Stomach (tissue), 8 donors: ENCODE measurements at regions not wholly inside any gene's neighbourhood (a gene's known extent, or its start where the extent isn't known, plus 50 kb on each side); places are given as distances from the start of the nearest gene placed in this dataset.

Experiments
- DNase-seq, 2 donors: peaks; one replicate each; pipeline versions ENCODE4 v3.0.0 to v3.0.0-alpha.2; 2013 to 2019
- H3K27ac ChIP-seq, 5 donors: fragments of 200-600 bp in 4 of 5; sonication (generic) in 4 of 5; one replicate each; pipeline ENCODE4 v1.5.1; 2013 to 2019; ENCODE audit warnings: mild to moderate bottlenecking in 1 of 5, moderate library complexity in 1 of 5
- H3K27me3 ChIP-seq, 3 donors: fragments of 200-600 bp; sonication (generic); one replicate each; pipeline ENCODE4 v1.5.1; 2017 to 2019; ENCODE audit warnings: mixed run types in 1 of 3
- H3K36me3 ChIP-seq, 4 donors: fragments of 200-600 bp; sonication (generic); 1 replicate in 3 of 4; 2 replicates in 1 of 4; pipeline ENCODE4 v1.5.1; 2016 to 2019
- H3K4me1 ChIP-seq, 4 donors: fragments of 200-600 bp; sonication (generic); one replicate each; pipeline ENCODE4 v1.5.1; 2016 to 2019
- H3K4me3 ChIP-seq, 4 donors: fragments of 200-600 bp; sonication (generic) in 3 of 4; one replicate each; pipeline ENCODE4 v1.5.1; 2016 to 2019; ENCODE audit warnings: mild to moderate bottlenecking in 1 of 4
- H3K9me3 ChIP-seq, 4 donors: fragments of 200-600 bp; sonication (generic); one replicate each; pipeline ENCODE4 v1.5.1; 2016 to 2019
- CTCF ChIP-seq, 7 experiments: fragments of 450-650 bp in 4 of 7; fragments of 200-600 bp in 3 of 7; sonication (generic) in 3 of 7; IDR thresholded peaks; one replicate each; pipeline ENCODE4 v1.5.1; 2016 to 2019; ENCODE audit warnings: antibody characterized with exemption in 7 of 7, control low read depth in 2 of 7, mild to moderate bottlenecking in 1 of 7
- EP300 ChIP-seq: sonication (generic); formaldehyde crosslinking; IDR thresholded peaks from one replicate; pipeline ENCODE4 v1.6.1; 2017; ENCODE audit warnings: antibody characterized with exemption
- POLR2A ChIP-seq, 4 donors: fragments of 450-650 bp; IDR thresholded peaks; one replicate each; pipeline ENCODE4 v1.6.1; 2016; ENCODE audit warnings: antibody characterized with exemption in 4 of 4, control low read depth in 2 of 4, mild to moderate bottlenecking in 1 of 4, moderate library complexity in 1 of 4
- POLR2AphosphoS5 ChIP-seq, 3 donors: sonication (generic); formaldehyde crosslinking; IDR thresholded peaks; one replicate each; pipeline ENCODE4 v1.6.1; 2016; ENCODE audit warnings: antibody characterized with exemption in 3 of 3
- WGBS, 5 donors: extraction: QIAGEN DNeasy Blood & Tissue Kit in 3 of 5; methylation state at CpG; one replicate each; pipeline versions ENCODE4 v1.1.5 to v1.1.7; 2013 to 2018; 5-methylcytosine and 5-hydroxymethylcytosine counted together
- intact Hi-C: fragments of 100-400 bp; cut with DNase I; formaldehyde crosslinking; loops from one replicate; pipeline ENCODE4 v1.15.1; 2023; ENCODE audit warnings: low total_unique reads
- donor health status: healthy with polysubstance abuse.
- donor health status: Bipolar disorder and iron deficiency.
- donor health status: healthy.

- H3K27me3 ChIP-seq, result no peaks in the 10 kb centered on the region
- intact Hi-C loops, result no loop called here
- H3K27ac ChIP-seq, result no peak overlapping the region
- no peaks in the 10 kb centered on the region for H3K36me3 ChIP-seq
- no peaks in the 10 kb centered on the region for H3K9me3 ChIP-seq
- no peak overlapping the region for H3K4me3 ChIP-seq
- H3K4me1 ChIP-seq, result no peaks in the 10 kb centered on the region
- no peak for TF ChIP-seq POLR2A (IDR thresholded peaks at IDR 0.05)
- TF ChIP-seq CTCF (IDR thresholded peaks at IDR 0.05), result no peak
- TF ChIP-seq EP300, result no peak
- no peak for TF ChIP-seq POLR2AphosphoS5 (IDR thresholded peaks at IDR 0.05)
- no peak for DNase-seq
Measured at GRCh38 chr13:103961129-103961528, 894.9 kb upstream of the SLC10A2 start.

DNA sequence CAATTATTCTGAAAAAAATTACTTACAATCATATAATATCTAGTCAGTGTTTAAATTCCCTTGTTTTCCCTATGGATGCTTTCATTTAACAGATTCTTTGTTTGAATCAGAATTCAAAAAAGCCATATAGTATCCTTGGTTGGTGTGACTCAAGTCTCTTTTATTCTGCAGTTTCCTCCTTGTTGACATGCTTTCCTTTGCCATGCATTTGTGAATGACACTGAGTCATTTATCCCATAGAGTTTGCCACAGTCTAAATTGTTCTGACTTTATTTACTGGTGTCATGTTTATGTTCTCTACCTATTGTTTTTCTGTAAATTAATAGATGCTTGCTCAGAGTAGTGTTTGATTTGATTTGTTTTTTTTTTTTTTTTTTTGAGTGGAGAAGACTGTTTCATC is 893.8 kb upstream of the SLC10A2 start:
- no peaks in the 10 kb centered on the region for H3K36me3 ChIP-seq
- H3K4me3 ChIP-seq, result no peak overlapping the region
- DNase-seq, result no peak
- TF ChIP-seq CTCF (IDR thresholded peaks at IDR 0.05) (no peak), EP300 (no peak), POLR2AphosphoS5 (IDR thresholded peaks at IDR 0.05) (no peak), POLR2A (IDR thresholded peaks at IDR 0.05) (no peak)
- no peak overlapping the region for H3K27ac ChIP-seq
- H3K27me3 ChIP-seq, result no peaks in the 10 kb centered on the region
- intact Hi-C loops, result no loop called here
- H3K4me1 ChIP-seq, result no peaks in the 10 kb centered on the region
- no peaks in the 10 kb centered on the region for H3K9me3 ChIP-seq

DNA sequence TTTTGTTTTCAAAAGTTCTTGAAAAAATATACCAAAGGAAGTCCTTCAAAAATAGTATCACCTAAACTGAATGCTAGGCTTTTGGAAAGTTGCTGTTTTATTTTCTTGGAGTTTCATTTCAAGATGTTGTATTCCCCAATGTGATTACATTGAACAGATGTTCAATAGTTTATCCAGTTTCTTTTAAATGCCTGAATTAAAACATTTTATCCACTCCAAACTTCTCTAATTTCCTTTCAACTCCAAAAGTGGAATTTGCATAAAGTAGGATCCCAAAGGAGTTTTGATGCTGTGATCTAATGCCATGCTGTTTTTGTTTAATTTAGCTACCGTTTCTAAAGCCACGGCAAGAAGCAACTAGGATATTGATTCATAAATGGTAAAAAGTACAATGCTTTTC is 892.5 kb upstream of the SLC10A2 start:
- Histone ChIP-seq H3K27ac (no peak overlapping the region), H3K4me1 (no peaks in the 10 kb centered on the region), H3K36me3 (no peaks in the 10 kb centered on the region), H3K9me3 (no peaks in the 10 kb centered on the region), H3K4me3 (no peak overlapping the region), H3K27me3 (no peaks in the 10 kb centered on the region)
- intact Hi-C loops, result no loop called here
- no peak for TF ChIP-seq EP300
- no peak for TF ChIP-seq POLR2A (IDR thresholded peaks at IDR 0.05)
- no peak for TF ChIP-seq POLR2AphosphoS5 (IDR thresholded peaks at IDR 0.05)
- no peak for TF ChIP-seq CTCF (IDR thresholded peaks at IDR 0.05)
- WGBS, 5 donors, result 59 to 73% (median 65%) methylated on average over 2 of the region's 2 CpGs
- DNase-seq, result no peak

DNA sequence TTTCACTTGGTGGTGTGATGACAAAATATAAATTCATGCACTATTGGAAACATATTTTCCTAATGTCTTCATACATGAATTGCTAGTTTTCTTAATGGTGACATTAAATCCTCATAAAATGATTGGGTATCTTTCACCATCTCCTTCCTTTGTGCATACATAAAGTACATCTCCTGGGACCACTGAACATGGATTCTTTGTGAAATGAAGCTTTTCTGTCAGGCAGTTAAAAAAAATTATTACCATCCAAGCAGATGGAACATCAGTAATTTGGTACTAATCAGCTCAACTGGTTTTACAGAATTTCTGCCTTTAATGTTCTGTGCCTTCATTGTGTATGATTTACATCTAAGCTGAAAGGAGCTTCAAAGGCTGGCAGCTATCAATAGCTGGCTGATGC is 891.7 kb upstream of the SLC10A2 start:
- Histone ChIP-seq H3K9me3 (no peaks in the 10 kb centered on the region), H3K36me3 (no peaks in the 10 kb centered on the region), H3K4me1 (no peaks in the 10 kb centered on the region), H3K4me3 (no peak overlapping the region), H3K27me3 (no peaks in the 10 kb centered on the region), H3K27ac (no peak overlapping the region)
- intact Hi-C loops, result no loop called here
- DNase-seq, result no peak
- no peak for TF ChIP-seq CTCF (IDR thresholded peaks at IDR 0.05)
- no peak for TF ChIP-seq POLR2AphosphoS5 (IDR thresholded peaks at IDR 0.05)
- no peak for TF ChIP-seq POLR2A (IDR thresholded peaks at IDR 0.05)
- no peak for TF ChIP-seq EP300

DNA sequence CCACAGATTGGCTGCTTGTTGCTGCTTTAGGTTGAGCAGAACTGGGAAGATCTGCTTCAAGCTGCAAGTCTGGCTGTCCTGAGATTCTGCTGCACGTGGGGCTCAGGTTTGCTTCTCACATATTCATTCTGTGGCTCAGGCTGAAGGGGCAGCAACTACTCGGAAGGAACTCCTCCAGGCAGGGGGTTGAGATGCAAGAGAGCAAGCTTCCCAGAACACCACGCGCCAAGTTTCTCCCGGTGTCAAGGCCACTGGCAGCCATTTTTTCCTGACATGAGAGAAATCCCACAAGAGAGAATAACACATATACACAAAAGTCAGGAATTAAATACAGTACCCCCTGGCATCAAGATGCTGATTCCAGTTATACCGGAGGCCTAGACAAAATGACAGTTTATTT is 887.6 kb upstream of the SLC10A2 start:
- Histone ChIP-seq H3K27ac (no peak overlapping the region), H3K4me3 (no peak overlapping the region), H3K4me1 (no peaks in the 10 kb centered on the region), H3K27me3 (no peaks in the 10 kb centered on the region), H3K36me3 (no peaks in the 10 kb centered on the region), H3K9me3 (no peaks in the 10 kb centered on the region)
- WGBS, 5 donors, result 81 to 85% (median 84%) methylated on average over 5 to 6 of the region's 6 CpGs
- DNase-seq, result no peak
- intact Hi-C loops, result no loop called here
- TF ChIP-seq EP300, result no peak
- no peak for TF ChIP-seq POLR2A (IDR thresholded peaks at IDR 0.05)
- no peak for TF ChIP-seq POLR2AphosphoS5 (IDR thresholded peaks at IDR 0.05)
- TF ChIP-seq CTCF (IDR thresholded peaks at IDR 0.05), result no peak
